Lung microvascular endothelial cell (primary cell): ENCODE measurements at regions not wholly inside any gene's neighbourhood (a gene's known extent, or its start where the extent isn't known, plus 50 kb on each side); places are given as distances from the start of the nearest gene placed in this dataset.
A peak's percentile ranks its signal among the peaks of the same experiment; 100 is the strongest.
"Not testable (repeated sequence)": the region's sequence is repeated elsewhere in the genome, so short reads cannot be mapped to it uniquely, and the experiment has no call there.

Source experiments
- DNase-seq, 2 donors: peaks; one replicate each; pipeline versions ENCODE4 v3.0.0 to v3.0.0-alpha.2; 2010; ENCODE audit warnings: low read depth in 2 of 2

DNA sequence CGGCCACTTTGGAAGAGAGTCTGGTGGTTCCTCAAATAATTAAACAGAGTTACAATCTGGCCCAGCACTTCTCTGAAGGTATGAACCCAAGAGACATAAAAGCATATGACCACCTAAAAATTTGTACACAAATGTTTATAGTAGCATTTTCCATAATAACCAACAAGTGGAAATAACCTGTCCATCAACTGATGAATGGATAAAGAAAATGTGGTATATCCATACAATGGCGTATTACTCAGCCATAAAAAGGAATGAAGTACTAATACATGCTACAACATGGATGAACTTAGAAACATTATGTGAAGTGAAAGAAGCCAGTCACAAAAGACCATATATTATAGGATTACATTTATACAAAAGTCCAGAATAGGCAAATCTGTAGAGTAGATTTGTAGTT is 76.0 kb upstream of the RGPD5 start:
- DNase-seq: no peak

- DNase-seq: no peak
Observed at GRCh38 chr2:109719871-109720270, 74.2 kb upstream of the RGPD5 start.

DNA sequence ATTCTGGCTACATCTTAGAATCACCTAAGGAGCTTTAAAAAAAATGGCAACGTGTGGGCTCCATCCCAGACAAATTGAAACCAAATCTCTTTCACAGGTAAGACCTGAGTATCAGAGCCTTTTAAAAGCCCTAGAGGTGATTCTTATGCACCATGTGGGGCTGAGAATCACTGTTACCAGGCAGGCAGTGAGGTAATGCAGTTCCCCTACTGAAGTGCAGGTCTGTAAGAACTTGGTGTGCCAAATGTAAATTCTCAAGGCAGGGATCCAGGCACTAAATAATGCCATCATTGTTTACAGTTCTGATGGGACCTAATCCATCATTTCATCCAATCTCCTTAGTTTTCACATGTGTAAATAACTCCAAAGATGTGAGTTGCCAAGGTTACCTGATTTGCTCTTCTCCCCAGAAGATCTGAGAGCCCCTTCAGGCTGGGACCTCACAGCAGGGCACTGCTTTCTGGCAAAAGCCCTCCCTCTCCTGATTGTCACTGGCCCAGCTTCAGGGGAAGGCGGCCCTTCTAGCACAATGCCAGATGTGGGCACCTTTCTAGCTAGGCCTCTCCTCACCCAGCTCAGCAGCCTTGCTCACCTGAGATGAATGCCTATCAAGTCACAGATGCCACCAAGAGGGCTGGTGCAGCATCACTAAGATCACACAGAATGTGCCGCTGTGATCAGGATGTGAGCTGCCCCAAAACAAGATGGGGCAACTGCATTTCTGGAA is 73.6 kb upstream of the RGPD5 start:
- no peak for DNase-seq

DNA sequence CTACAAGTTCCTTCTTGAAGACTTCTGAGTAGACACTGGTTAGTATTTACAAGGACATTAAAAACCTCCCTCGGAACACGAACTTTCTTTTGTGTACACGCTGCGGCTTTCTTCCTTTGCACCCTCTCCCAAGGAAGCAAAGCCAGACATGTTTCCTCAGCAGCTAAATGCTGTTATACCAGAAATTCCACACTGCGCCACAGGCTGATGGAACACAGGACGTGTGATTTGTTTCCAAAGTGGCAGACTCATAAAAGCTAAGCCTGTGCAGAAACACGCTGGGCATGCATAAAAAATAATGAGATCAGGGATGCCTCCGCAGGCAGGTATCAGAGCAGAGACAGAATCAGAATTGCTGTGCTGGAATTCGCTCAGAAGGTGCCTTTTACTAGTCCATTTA is 73.0 kb upstream of the RGPD5 start:
- no peak for DNase-seq

- no peak for DNase-seq
Observed at GRCh38 chr2:109721626-109722025, 72.5 kb upstream of the RGPD5 start.

DNA sequence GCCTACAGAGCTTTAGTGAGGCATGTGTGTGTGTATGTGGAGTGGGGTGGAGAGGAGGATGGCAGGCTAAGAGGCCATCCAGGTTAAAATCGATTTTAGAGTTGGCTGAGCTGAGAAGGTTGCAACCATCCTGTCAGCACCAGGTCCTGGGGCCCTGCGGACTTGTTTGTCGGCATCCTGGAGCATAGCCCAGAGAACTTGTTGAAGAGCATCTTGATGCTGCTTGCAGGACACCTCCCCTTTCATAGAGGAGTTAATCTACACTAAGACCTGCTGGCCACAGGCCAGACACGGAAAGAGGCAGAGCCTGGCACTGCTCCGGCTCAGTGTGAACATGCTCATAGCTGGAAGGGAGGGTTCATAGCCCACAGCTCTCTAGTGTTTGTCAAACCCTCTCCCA is 72.1 kb upstream of the RGPD5 start:
- DNase-seq: no peak

GRCh38 chr2:109722640-109723039 is 71.5 kb upstream of the RGPD5 start:
- not testable (repeated sequence) for DNase-seq

GRCh38 chr2:109723153-109723552 is 71.0 kb upstream of the RGPD5 start:
- DNase-seq: not testable (repeated sequence)

DNA sequence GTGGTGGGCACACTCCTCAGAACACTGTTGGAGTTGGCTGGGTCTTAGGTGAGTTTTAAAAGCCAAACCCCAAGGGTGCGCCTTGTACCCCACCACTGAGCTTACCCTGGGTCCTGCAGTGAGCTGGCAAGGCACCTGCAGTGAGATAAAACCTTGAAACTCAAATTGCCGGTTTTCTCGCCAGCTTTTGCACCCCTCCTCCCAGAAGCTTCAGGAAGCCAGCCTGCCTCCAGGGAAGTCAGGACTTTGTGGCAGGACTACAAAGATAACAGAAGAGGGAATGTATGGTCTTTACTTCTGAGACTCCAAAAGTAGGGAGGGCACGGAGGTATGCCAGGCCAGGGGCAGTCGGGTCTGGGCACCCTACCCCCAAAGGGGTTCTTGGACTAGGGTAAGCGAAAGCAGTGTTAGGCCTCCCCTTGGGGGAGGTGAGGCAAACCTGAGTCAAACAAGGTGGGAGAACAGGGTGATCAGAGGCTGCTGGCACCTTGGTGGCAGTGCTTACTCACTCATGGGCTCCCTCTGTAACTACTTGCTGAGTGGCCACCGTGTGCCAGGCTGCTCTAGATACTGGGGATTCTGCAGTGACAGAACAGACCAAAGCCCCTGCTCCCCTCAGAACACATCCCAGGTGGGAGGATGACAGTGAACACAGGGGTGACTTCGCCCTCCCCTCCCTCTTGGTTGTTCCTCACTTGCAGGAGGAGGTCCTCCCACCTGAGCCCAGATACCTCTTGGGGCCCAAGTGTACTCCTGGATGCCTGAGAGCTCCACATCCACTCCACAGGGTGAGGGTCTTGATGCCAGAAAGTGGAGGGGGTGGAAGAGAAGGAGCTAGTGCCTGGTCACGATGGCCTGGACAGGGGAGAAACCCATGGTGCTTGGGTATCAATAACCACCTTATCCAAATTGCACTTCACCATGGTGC is 69.3 kb upstream of the RGPD5 start:
- no peak for DNase-seq

GRCh38 chr2:109726379-109727270 is 67.5 kb upstream of the RGPD5 start:
- DNase-seq: no peak

DNA sequence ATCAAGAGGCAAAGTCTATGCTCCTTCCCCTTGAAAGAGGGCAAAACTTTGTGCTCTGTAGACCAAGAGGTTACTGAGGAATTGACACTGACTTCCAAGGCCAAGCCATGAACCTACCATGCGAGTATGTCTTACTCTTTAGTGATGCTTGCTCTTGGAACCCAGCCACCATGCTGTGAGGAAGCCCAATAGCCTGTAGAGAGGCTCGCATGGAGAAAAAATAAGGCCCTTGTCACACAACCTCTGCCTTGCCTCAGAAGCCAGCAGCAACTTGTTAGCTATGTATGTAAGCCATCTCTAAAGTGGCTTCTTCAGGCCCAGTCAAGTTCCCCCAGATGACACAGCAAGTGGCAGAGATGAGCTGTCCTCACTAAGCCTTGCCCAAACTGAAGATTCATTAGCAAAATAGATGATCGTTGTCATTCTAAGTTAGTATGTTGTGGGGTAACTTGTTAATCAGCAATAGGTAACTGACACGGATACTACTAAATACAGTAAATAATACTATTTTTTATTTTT is 66.1 kb upstream of the RGPD5 start:
- no peak for DNase-seq

GRCh38 chr2:109733746-109734145 is 60.4 kb upstream of the RGPD5 start:
- not testable (repeated sequence) for DNase-seq

- peak; percentile 66 to 76 for DNase-seq
Observed at GRCh38 chr2:109736177-109736827, 57.8 kb upstream of the RGPD5 start.
